ENCODE measurements at regions not wholly inside any gene's neighbourhood (a gene's known extent, or its start where the extent isn't known, plus 50 kb on each side); places are given as distances from the start of the nearest gene placed in this dataset.

DNA sequence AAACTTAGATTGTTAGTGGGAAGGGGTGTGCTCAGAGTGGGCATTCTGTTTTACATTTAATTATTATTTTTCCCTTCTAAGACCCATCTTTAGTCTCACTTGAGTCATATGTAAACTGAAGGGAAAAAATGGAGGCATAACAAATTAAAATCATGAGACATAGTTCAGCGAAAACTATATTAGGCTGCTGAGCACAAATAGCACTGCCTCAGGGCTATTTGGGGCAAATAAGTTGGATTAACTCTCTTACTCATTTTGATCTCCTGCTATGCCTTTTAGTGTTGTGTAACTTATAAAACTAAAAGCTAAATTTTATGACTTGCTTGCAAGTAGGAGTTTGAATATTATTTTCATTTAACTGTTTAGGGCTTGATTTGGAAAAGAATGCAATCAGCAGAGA is 1329.2 kb upstream of the PCDH7 start:
- Histone ChIP-seq H3K27me3 (ENCODE audit: control insufficient read depth, insufficient read depth, low read length) (no peaks in the 10 kb centered on the region), H3K36me3 (ENCODE audit: control insufficient read depth, insufficient read depth, low read length) (no peaks in the 10 kb centered on the region), H3K4me3 (ENCODE audit: low read depth, low read length) (no peak overlapping the region)
- DNase-seq (ENCODE audit: low read depth), result no peak
- no peak for TF ChIP-seq CTCF (IDR thresholded peaks at IDR 0.05; ENCODE audit: insufficient read depth, low read length, poor library complexity, severe bottlenecking)

- no peaks in the 10 kb centered on the region for H3K36me3 ChIP-seq (ENCODE audit: control insufficient read depth, insufficient read depth, low read length)
- no peak for TF ChIP-seq CTCF (IDR thresholded peaks at IDR 0.05; ENCODE audit: insufficient read depth, low read length, poor library complexity, severe bottlenecking)
Observed at GRCh38 chr4:29405116-29405515, 1315.1 kb upstream of the PCDH7 start.

GRCh38 chr4:29415771-29416170 is 1304.4 kb upstream of the PCDH7 start:
- TF ChIP-seq CTCF (IDR thresholded peaks at IDR 0.05; ENCODE audit: insufficient read depth, low read length, poor library complexity, severe bottlenecking), result no peak
- H3K36me3 ChIP-seq (ENCODE audit: control insufficient read depth, insufficient read depth, low read length), result no peaks in the 10 kb centered on the region
- no peak for DNase-seq (ENCODE audit: low read depth)
- H3K4me3 ChIP-seq (ENCODE audit: low read depth, low read length), result no peak overlapping the region
- no peaks in the 10 kb centered on the region for H3K27me3 ChIP-seq (ENCODE audit: control insufficient read depth, insufficient read depth, low read length)

More at GRCh38 chr4:29405116-29405515, 1315.1 kb upstream of the PCDH7 start:
- H3K4me3 ChIP-seq (ENCODE audit: low read depth, low read length), result no peak overlapping the region
- no peaks in the 10 kb centered on the region for H3K27me3 ChIP-seq (ENCODE audit: control insufficient read depth, insufficient read depth, low read length)
- DNase-seq (ENCODE audit: low read depth), result no peak

DNA sequence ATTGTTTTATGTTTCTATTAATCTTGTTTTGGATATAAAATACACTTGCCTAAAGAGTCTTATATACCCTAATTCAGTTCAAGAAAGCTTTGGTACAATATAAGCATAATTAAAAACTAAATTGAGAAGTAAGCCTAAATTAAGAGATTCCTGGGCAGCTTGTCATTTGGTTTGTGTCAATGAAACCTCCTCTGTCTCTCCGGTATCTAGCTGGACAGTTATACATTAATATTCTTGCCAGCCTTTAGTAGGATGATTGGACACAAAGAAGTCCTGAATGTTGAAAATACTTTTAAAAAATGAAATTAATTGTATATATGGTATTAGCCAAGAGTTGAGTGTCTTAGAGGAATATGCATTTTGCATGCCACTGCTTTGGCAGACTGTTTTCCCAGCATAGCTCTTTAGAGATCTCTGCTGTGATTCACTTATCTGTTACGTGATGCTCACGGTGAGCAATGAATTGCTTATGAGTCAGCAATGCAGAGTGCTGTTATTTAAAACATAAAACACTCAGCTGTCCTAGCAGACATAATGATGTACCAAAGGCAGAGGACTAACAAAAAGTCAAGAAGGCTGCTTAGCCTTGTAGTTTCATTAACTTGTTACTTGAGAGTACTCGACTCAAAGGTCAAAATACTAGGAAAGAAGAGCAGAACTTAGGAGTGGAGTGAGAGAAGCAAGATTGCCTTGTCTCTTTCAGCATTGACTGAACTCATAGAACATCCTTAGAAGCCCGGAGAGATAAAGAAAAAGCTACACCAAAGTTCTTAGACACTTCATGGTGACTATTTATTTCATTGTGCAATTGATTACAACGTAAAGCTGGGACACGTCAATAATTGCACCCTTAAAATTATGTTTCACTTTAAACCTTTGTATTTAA is 1296.1 kb upstream of the PCDH7 start:
- TF ChIP-seq CTCF (IDR thresholded peaks at IDR 0.05; ENCODE audit: insufficient read depth, low read length, poor library complexity, severe bottlenecking), result no peak
- no peak overlapping the region for H3K4me3 ChIP-seq (ENCODE audit: low read depth, low read length)
- DNase-seq (ENCODE audit: low read depth), result peak; percentile 52
- no peaks in the 10 kb centered on the region for H3K27me3 ChIP-seq (ENCODE audit: control insufficient read depth, insufficient read depth, low read length)
- H3K36me3 ChIP-seq (ENCODE audit: control insufficient read depth, insufficient read depth, low read length), result no peaks in the 10 kb centered on the region

DNA sequence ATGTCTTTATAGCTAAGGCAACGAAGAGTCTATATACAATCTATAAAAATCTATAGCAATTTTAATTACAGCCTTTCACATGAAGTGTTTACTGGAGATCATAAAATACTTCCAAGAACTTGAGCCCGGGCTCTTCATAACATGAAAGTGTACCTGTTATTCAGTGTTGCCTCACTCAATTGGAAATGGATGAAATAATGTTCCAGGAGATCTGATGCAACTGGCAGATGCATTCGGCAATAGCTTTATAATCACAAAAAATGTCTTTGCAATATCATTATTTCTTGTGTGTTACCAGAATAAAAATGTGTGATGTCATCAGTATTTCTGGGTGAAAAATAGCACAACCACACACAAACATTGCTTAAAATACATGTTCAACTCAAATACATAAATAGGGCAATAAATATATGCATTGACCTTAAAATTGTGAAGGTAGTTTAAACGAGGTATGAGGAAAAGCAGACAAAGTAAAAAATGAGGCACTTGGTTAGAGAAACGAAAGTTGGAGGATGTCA is 1266.8 kb upstream of the PCDH7 start:
- no peak for DNase-seq (ENCODE audit: low read depth)
- TF ChIP-seq CTCF (IDR thresholded peaks at IDR 0.05; ENCODE audit: insufficient read depth, low read length, poor library complexity, severe bottlenecking), result no peak
- Histone ChIP-seq H3K27me3 (ENCODE audit: control insufficient read depth, insufficient read depth, low read length) (no peaks in the 10 kb centered on the region), H3K4me3 (ENCODE audit: low read depth, low read length) (no peak overlapping the region), H3K36me3 (ENCODE audit: control insufficient read depth, insufficient read depth, low read length) (no peaks in the 10 kb centered on the region)
